ENCODE measurements at regions not wholly inside any gene's neighbourhood (a gene's known extent, or its start where the extent isn't known, plus 50 kb on each side); places are given as distances from the start of the nearest gene placed in this dataset.

- TF ChIP-seq NFIC (IDR thresholded peaks at IDR 0.05) (no peak), EGR1 (IDR thresholded peaks at IDR 0.05) (no peak)
Observed at GRCh38 chrX:39709364-39709763, 388.4 kb downstream of the BCOR start.

DNA sequence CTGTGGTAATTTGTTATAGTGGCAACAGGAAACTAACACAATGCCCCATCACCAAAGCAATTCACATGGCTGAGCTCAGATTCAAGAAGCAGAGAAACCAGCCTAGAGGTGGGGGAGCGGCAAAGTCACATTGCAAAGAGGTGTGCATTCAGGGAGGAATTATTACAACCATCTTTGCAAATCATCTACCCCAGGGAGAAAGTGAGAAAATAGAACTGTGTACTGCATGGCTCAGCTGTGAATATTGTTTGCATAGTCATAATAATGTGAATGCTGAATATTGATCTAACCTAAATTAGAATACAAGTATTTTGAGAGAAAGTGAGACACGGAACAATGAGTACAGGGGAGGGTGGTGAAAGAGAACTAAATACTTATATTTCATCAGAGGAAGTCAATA is 387.9 kb downstream of the BCOR start:
- TF ChIP-seq FOXM1 (IDR thresholded peaks at IDR 0.05; ENCODE audit: borderline replicate concordance, low read depth) (no peak), NFIC (IDR thresholded peaks at IDR 0.05) (no peak), REST (IDR thresholded peaks at IDR 0.05; ENCODE audit: low read depth) (no peak), EGR1 (IDR thresholded peaks at IDR 0.05) (no peak), EP300 (IDR thresholded peaks at IDR 0.05; ENCODE audit: borderline replicate concordance) (no peak), TAF1 (IDR thresholded peaks at IDR 0.05; ENCODE audit: low read depth) (no peak), TCF12 (IDR thresholded peaks at IDR 0.05; ENCODE audit: low read depth) (no peak), CEBPB (IDR thresholded peaks at IDR 0.05) (no peak), CREB1 (IDR thresholded peaks at IDR 0.05; ENCODE audit: low read depth) (no peak), RAD21 (IDR thresholded peaks at IDR 0.05; ENCODE audit: low read depth) (no peak), YY1 (IDR thresholded peaks at IDR 0.05; ENCODE audit: low read depth) (no peak), USF1 (IDR thresholded peaks at IDR 0.05) (no peak)

DNA sequence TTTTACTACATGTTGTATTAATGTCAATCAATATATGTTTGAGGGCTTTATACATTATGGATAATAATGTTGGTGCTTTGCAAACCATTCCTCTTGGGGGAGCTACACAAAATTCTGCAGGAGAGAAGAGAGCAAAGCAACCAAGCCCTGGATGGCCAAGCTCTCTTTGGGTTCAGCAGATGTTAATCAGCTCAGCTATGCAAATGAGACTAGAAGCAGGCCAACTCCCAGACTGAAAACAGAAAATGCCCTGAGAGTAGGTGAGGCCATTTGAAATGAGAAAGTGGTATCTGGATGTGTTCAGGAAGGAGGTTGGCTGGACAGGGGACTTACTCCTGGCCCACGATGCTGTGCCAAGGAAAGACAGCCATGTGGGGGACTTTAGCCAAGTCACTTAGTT is 387.0 kb downstream of the BCOR start:
- no peak for TF ChIP-seq NFIC (IDR thresholded peaks at IDR 0.05)
- no peak for TF ChIP-seq MAX (IDR thresholded peaks at IDR 0.05)
- TF ChIP-seq EGR1 (IDR thresholded peaks at IDR 0.05) = no peak
- TF ChIP-seq CEBPB (IDR thresholded peaks at IDR 0.05) = no peak
- no peak for TF ChIP-seq ZBTB7A (IDR thresholded peaks at IDR 0.05; ENCODE audit: low read depth)
- TF ChIP-seq YY1 (IDR thresholded peaks at IDR 0.05; ENCODE audit: low read depth) = no peak
- TF ChIP-seq TAF1 (IDR thresholded peaks at IDR 0.05; ENCODE audit: low read depth) = no peak
- no peak for TF ChIP-seq CREB1 (IDR thresholded peaks at IDR 0.05; ENCODE audit: low read depth)
- no peak for TF ChIP-seq TEAD4 (IDR thresholded peaks at IDR 0.05)

DNA sequence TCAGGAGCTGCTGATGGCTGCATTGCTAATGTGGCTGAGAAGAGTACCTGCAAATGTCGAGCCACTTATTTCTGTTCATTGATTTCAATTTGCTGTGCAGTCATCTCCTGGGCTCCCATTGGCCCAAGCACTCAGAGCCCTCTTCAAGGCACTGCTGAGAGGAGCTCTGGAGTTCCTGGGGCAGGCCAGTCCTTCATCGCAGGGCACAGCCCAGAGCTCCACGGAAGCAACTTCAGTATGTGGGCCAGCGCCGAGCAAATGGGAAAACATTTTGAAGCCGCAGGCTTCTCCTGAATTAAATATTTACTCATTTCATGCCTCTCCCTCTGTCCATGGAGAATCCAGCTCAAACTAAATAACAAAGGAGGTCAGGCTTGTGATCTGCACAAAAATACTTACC is 383.3 kb downstream of the BCOR start:
- TF ChIP-seq ZBTB7A (IDR thresholded peaks at IDR 0.05; ENCODE audit: low read depth) (no peak), NFIC (IDR thresholded peaks at IDR 0.05) (no peak), TEAD4 (IDR thresholded peaks at IDR 0.05) (no peak), TAF1 (IDR thresholded peaks at IDR 0.05; ENCODE audit: low read depth) (no peak), RAD21 (IDR thresholded peaks at IDR 0.05; ENCODE audit: low read depth) (no peak), YY1 (IDR thresholded peaks at IDR 0.05; ENCODE audit: low read depth) (no peak), CREB1 (IDR thresholded peaks at IDR 0.05; ENCODE audit: low read depth) (no peak)

DNA sequence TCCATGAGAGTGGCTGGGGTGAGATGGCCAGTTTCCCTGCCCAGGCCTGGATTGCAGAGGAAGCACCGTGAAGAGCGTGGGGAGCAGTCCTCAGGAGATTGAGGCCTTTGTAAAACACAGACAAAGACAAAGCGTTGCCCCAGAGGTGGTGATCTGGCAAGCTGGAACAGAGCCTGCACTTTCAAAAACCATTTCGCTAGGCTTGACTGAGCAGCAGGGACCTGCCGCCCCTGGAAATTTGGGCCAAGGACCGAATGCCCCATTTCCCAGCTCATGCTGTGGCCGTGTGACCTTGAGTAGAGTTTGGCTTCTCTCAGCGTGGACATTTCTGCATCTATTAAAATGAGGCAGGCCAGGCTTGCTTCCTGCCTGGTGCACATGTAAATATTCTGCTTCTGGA is 381.4 kb downstream of the BCOR start:
- no peak for TF ChIP-seq USF1 (IDR thresholded peaks at IDR 0.05)
- no peak for TF ChIP-seq YY1 (IDR thresholded peaks at IDR 0.05; ENCODE audit: low read depth)
- TF ChIP-seq CREB1 (IDR thresholded peaks at IDR 0.05; ENCODE audit: low read depth) = no peak
- TF ChIP-seq TEAD4 (IDR thresholded peaks at IDR 0.05) = no peak
- TF ChIP-seq TAF1 (IDR thresholded peaks at IDR 0.05; ENCODE audit: low read depth) = no peak
- no peak for TF ChIP-seq EGR1 (IDR thresholded peaks at IDR 0.05)
- TF ChIP-seq REST (IDR thresholded peaks at IDR 0.05; ENCODE audit: low read depth) = no peak
- TF ChIP-seq FOXM1 (IDR thresholded peaks at IDR 0.05; ENCODE audit: borderline replicate concordance, low read depth) = no peak
- TF ChIP-seq EP300 (IDR thresholded peaks at IDR 0.05; ENCODE audit: borderline replicate concordance) = no peak
- TF ChIP-seq TCF12 (IDR thresholded peaks at IDR 0.05; ENCODE audit: low read depth) = no peak
- TF ChIP-seq MAX (IDR thresholded peaks at IDR 0.05) = no peak
- no peak for TF ChIP-seq ZBTB7A (IDR thresholded peaks at IDR 0.05; ENCODE audit: low read depth)
- no peak for TF ChIP-seq CEBPB (IDR thresholded peaks at IDR 0.05)
- no peak for TF ChIP-seq NFIC (IDR thresholded peaks at IDR 0.05)
- no peak for TF ChIP-seq RAD21 (IDR thresholded peaks at IDR 0.05; ENCODE audit: low read depth)

- TF ChIP-seq MAX (IDR thresholded peaks at IDR 0.05) = no peak
- TF ChIP-seq ZBTB7A (IDR thresholded peaks at IDR 0.05; ENCODE audit: low read depth) = no peak
- TF ChIP-seq FOXM1 (IDR thresholded peaks at IDR 0.05; ENCODE audit: borderline replicate concordance, low read depth) = no peak
- no peak for TF ChIP-seq EGR1 (IDR thresholded peaks at IDR 0.05)
- no peak for TF ChIP-seq CEBPB (IDR thresholded peaks at IDR 0.05)
- TF ChIP-seq USF1 (IDR thresholded peaks at IDR 0.05) = no peak
- no peak for TF ChIP-seq EP300 (IDR thresholded peaks at IDR 0.05; ENCODE audit: borderline replicate concordance)
- no peak for TF ChIP-seq CREB1 (IDR thresholded peaks at IDR 0.05; ENCODE audit: low read depth)
Observed at GRCh38 chrX:39716802-39717540, 380.8 kb downstream of the BCOR start.

Measured in Ishikawa (cell line).